MV-4-11 (cell line): ENCODE measurements at regions not wholly inside any gene's neighbourhood (a gene's known extent, or its start where the extent isn't known, plus 50 kb on each side); places are given as distances from the start of the nearest gene placed in this dataset.
"Not testable (repeated sequence)": the region's sequence is repeated elsewhere in the genome, so short reads cannot be mapped to it uniquely, and the experiment has no call there.

Experiments
- DNase-seq: peaks from one replicate; lab custom pipeline; 2025; lab: John Stamatoyannopoulos, UW

- no peak for DNase-seq
These were observed 1269.3 kb upstream of the CNTN5 start for GRCh38 chr11:97751405-97751804.

DNA sequence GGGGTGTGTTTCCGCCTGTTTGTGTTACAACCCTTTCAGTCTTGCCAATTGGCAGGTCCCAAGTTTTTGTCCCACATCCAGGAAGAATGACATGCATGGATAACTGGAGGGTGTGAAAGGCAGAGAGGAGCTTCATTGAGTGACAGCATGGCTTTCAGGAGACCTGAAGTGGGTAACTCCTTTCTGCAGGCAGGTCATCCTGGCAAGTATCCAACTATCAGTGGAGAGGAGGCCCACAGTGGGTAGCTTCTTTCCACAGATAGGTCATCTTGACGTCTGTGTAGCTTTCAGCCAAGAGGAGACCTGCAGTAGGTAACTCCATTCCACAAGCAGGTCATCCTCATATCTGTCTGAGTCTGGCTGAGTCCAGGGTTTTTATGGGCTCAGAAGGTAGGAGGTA is 1268.8 kb upstream of the CNTN5 start:
- no peak for DNase-seq

- no peak for DNase-seq
These were observed 1265.8 kb upstream of the CNTN5 start for GRCh38 chr11:97754976-97755375.

GRCh38 chr11:97756571-97757335 is 1264.0 kb upstream of the CNTN5 start:
- DNase-seq, result no peak

- no peak for DNase-seq
These were observed 1259.6 kb upstream of the CNTN5 start for GRCh38 chr11:97761175-97761574.

DNA sequence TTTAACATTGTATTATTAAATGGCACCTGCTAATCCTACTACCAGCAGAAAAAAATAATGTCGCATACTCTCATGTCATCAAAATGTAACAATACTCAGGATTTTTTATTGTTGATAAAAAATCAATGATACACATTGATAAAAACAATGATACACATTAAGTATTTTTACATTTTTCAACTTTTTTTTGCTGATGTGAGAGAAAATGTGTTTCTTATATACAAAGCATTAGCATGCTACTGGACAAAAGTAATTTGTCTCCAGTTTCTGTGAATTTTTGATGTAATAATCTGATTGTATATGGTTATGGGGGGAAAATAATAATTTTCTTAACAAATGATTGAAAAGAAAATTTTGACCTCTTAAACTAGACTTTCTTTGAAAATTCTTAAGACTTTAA is 1256.6 kb upstream of the CNTN5 start:
- no peak for DNase-seq

- no peak for DNase-seq
These were observed 1256.1 kb upstream of the CNTN5 start for GRCh38 chr11:97764605-97765004.

DNA sequence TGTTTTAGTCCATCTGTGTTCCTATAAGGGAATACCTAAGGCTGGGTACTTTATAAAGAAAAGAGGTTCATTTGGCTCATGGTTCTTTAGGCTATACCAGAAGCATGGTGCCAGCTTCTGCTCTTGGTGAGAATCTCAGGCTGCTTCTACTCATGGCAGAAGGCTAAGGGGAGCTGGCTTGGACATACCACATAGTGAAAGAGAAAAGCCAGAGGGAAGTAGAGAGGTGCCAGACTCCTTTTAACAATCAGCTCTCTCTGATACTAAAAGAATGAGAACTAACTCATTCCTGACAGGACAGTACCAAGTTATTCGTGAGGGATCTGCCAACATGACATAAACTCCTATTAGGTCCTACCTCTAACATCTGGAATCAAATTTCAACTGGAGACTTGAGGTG is 1250.2 kb upstream of the CNTN5 start:
- DNase-seq, result no peak

DNA sequence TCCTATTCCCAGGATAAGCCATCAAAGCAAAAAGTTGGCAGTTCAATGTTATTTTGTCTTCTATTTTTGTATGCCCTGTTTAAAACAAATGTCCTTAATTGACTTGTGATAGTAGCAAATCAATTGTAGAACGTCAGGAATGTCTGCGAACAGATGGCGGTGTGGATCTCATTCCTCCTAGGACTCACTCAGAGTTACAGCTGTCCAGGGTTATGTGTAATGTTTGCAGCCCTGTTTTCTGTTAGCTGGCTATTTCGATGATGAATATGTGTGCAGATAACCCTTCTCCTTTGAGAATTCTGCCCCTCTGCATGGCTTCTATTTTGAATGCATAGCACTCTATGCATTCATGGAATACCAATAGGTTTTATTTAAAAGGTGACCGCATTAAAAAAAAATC is 1248.0 kb upstream of the CNTN5 start:
- no peak for DNase-seq

GRCh38 chr11:97784388-97784787 is 1236.4 kb upstream of the CNTN5 start:
- not testable (repeated sequence) for DNase-seq

- no peak for DNase-seq
These were observed 1233.8 kb upstream of the CNTN5 start for GRCh38 chr11:97786961-97787360.

DNA sequence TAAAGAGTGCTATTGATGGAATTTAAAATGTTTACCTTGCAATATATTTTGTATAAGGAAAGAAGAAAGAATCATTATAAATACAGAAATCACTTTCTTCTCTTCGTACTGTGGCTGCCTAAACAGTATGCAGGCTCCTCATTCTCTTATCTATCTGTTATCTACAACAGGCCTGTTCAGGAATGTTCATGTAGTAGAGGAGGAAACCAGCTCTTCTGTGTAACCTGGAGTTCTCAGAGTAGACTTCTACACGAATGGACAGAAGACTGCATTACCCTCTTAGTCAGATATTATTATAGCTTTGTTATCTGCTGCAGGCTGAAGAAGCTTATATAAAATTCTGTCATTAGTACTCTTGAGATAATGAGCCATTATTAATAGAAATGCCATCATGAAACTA is 1225.9 kb upstream of the CNTN5 start:
- DNase-seq, result no peak

DNA sequence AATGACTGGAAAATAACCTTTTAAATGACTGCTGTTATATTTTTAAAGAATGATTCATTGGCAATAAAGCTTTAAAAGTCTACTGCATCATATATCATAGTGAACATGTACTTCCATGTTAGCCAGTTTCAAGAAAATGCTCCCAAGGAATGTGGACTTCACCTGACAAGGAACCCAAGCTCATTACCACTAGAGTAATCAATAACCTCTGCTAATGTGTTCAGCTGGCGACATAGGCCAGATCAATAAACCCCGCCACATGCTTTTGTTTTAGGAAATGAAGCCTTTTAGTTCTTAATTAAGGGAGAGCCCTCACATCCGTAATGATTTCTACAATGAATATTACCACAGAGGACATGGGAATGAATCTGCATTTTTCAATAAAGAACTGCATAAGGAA is 1219.9 kb upstream of the CNTN5 start:
- no peak for DNase-seq

DNA sequence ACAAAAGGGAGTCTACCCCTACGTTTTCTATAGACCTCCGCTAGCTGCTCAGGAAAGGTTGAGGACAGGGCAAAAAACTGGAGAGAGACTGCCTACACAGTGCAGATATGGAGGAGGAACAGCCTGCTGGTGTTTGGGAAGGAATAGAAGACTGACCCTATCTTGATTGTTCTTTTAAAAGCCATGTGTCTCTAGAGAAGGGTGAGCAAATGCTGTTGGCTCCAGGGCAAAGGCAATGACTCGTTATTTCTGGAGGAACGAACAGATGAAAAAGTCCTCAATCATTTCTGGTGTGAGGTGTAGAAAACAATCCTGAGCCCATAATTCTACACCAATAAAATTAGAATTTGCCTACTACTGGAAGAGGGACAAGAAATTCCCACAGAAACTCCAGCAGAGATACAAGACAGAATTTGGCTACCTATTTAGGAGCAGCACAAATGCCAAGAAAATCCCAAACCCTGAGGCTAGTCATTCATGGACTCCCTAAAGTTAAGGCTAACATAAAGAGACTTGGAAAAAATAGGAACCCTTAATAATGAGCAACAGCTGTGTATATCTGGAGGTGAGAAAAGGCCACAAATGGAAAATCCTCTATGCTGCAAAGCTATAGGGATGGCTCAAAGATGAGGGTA is 1206.3 kb upstream of the CNTN5 start:
- DNase-seq, result no peak

DNA sequence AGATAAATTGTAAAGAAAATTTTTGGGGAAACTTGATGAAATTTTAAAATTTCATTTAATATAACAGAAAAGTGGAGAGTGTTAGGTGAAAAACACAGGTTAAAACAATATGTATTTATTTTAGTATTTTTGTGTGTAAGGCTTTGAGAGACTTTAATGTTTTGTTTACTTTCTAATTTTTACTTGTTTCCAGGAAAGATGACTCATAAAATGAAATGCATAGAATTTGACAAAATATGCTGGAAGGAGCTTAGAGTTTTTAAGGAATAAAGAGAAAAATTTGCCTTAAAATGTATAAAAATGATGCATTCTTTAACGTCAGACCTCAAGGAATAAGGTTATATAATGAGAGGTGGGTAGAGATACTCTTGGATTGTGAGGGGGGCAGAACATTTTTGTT is 1205.1 kb upstream of the CNTN5 start:
- no peak for DNase-seq

DNA sequence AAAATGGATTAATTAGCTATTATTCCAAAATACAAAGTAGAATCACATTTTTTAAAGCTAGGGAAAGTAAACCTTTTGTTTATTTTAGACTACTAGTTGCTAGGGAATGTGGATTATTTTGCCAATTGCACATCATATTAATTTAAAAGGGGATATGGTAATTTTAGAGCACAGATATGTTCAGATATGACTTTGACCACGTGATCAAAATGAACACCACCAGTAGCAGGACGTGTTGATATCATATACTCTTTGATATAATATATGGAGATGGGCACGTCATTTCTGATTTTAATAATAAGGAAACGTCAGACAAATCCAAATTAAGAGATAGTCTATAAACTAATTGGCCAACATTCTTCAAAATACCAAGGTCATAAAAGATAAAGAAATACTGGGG is 1188.3 kb upstream of the CNTN5 start:
- no peak for DNase-seq

DNA sequence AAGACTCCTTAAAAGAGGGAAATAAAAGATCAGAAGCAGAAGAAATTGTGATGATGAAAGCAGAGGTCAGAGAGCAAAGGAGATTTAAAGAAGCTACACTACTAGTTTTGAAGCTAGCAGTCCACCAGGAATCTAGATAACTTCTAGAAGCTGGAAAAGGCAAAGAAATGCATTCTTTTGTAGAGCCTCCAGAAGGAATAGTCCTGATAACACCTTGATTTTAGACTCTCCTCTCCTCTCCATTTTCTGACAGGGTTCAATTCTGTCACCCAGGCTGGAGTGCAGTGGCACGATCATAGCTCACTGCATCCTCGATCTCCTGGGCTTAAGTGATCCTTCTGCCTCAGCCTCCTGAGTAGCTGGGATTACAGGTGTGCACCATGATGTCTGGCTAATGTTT is 1187.3 kb upstream of the CNTN5 start:
- DNase-seq, result no peak

DNA sequence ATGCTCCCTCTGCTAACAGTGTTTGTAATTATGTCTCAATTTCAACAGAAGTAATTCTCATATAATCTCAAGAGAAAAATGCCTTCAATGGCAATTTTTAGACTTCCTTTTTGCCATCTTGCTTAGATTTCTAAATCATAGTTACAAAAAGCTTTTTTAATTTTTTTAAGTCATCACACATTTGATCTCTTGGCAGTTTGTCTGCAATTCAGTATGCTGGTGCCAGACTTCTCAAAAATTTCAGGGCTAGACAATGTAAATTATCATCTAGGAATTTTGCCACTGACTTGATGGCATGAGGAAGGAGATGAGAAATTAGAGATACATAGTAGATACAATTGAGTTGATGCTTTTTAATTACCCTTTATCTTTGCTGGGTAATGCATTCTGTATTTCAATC is 1176.7 kb upstream of the CNTN5 start:
- DNase-seq, result no peak

GRCh38 chr11:97847730-97848129 is 1173.0 kb upstream of the CNTN5 start:
- no peak for DNase-seq

GRCh38 chr11:97850701-97851100 is 1170.0 kb upstream of the CNTN5 start:
- DNase-seq, result no peak

DNA sequence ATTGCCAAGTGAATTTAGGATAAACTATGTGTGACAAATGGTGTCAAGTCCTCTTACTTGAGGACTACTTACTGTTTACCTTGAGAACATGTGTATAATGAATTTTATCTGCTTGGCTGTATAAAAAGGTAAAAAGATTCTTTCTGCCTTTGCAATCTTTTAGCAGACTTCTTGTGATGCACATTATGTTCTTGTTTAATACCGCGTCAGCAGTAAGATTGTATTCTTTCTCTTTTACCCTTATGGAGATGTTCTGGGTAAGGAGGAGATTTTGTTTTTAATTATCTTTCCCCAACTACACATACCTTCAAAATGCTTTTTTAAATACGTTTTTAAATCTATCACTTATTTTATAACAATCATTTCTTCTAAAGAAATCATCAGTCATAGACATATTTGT is 1166.4 kb upstream of the CNTN5 start:
- no peak for DNase-seq

DNA sequence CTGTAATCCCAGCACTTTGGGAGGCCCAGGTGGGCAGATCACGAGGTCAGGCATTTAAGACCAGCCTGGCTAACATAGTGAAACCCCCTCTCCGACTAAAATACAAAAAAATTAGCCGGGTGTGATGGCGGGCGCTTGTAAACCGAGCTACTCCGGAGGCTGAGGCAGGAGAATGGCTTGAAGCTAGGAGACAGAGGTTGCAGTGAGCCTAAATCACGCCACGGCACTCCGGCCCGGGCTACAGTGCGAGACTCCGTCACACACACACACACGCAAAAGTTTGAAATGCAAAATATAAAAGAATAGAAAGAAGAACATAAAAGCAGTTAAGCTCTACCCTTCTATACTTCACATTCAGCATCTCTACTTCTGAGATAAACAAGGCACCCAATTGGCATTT is 1165.9 kb upstream of the CNTN5 start:
- no peak for DNase-seq

DNA sequence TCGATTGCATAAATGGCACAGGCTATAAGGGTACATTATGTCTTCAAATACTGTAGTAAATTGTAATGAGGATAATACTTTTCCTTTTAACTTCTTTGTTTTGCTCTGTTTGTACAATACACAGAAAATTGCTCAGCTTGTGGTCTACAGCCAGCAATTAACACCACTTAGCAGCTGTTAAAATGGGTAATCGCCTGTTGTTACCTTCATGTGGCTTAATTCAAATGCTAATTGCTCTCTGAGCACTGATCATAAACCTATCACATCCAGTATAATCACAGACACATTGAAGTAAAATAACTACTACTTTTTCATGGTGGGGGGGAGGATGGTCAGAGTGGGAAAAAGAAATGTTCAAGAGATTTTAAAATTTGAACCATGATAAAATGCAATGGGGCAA is 1164.1 kb upstream of the CNTN5 start:
- no peak for DNase-seq

DNA sequence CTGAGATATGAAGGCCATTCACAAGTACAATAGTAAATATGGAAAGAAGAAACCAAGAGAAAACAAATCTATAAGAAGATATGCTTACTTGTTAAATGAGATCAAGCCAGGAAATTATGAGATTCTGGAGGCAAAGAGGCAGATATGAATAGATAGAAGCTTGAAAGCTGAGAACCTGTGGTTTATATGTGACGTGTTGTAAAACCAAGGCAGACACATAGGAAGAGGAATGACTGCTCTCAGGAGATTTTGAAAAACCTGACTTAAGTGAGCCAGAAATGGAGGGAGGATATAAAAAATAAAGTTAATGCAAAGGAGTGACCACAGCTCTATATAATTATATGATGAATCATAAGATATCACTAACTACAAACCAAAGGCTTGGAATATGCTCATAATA is 1160.5 kb upstream of the CNTN5 start:
- no peak for DNase-seq
